Retinal pigment epithelial cell (primary cell): ENCODE measurements at regions not wholly inside any gene's neighbourhood (a gene's known extent, or its start where the extent isn't known, plus 50 kb on each side); places are given as distances from the start of the nearest gene placed in this dataset.
A peak's percentile ranks its signal among the peaks of the same experiment; 100 is the strongest.

Source experiments
- DNase-seq: peaks from one replicate; pipeline ENCODE4 v3.0.0-alpha.2; 2010; ENCODE audit warnings: low read depth
- H3K4me3 ChIP-seq: 2 replicates; pipeline ENCODE4 v1.5.1; 2011; ENCODE audit warnings: mild to moderate bottlenecking, low read length, control low read depth, moderate library complexity
- TF ChIP-seq, protein P1 (sequence below): conservative IDR thresholded peaks from 2 replicates; pipeline ENCODE4 v1.5.1; 2011; ENCODE audit warnings: low read depth, low read length, control low read depth, inconsistent platforms

DNA sequence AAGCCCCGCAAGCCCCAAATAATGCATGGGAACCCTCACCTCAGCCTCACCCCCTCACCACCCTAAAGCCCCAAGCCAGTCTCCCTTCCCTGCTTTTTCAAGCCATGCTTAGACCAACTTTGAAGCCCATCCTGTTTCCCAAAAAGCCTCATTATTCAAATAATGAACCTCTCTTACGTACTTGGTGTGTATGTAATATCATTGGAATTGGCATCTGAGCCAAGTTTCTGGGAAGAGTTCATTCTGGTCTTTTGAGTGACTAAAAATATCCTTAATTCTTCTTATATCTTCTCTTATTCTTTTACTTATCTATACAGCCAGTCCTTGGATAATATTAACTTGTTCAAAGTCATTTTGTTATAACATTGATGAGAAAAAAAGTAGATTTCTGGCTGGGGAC, 875.8 kb upstream of the SLIT2 start:
- no peak for DNase-seq
- TF ChIP-seq, protein P1, sequence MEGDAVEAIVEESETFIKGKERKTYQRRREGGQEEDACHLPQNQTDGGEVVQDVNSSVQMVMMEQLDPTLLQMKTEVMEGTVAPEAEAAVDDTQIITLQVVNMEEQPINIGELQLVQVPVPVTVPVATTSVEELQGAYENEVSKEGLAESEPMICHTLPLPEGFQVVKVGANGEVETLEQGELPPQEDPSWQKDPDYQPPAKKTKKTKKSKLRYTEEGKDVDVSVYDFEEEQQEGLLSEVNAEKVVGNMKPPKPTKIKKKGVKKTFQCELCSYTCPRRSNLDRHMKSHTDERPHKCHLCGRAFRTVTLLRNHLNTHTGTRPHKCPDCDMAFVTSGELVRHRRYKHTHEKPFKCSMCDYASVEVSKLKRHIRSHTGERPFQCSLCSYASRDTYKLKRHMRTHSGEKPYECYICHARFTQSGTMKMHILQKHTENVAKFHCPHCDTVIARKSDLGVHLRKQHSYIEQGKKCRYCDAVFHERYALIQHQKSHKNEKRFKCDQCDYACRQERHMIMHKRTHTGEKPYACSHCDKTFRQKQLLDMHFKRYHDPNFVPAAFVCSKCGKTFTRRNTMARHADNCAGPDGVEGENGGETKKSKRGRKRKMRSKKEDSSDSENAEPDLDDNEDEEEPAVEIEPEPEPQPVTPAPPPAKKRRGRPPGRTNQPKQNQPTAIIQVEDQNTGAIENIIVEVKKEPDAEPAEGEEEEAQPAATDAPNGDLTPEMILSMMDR, result no peak
- H3K4me3 ChIP-seq, result no peak overlapping the region

DNA sequence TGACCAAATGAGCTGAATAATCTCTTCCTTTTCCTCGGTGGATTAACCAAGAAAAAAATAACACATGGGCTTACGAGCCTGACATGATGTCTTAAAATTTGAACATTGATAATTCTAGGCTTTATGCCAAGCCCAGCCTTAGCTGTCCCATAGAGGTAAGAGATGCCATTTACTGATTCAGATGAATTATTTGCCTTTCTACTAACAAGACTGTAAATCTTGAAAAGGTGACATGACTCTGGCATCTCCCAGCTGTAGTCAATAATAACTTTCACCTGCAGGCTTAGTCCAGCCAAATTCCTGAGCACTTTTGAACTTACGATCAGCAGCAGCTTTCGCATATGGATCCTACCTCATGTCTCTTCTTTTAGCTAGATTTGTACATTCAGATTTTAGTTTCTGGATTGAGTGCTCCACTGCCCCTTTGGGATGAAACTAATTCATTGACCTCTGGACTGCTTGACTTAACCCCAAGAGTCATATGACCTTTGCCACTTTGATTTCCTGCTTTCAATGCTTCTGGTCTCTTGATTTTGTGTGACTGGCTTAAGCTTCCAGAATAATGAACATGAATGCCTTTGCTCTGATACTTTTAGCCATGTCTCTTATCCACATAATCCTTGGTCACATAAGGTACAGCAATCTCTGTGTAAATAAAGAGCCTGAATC, 876.4 kb upstream of the SLIT2 start:
- peak; percentile 43 for DNase-seq
- TF ChIP-seq, protein P1, result no peak
- H3K4me3 ChIP-seq, result no peak overlapping the region

DNA sequence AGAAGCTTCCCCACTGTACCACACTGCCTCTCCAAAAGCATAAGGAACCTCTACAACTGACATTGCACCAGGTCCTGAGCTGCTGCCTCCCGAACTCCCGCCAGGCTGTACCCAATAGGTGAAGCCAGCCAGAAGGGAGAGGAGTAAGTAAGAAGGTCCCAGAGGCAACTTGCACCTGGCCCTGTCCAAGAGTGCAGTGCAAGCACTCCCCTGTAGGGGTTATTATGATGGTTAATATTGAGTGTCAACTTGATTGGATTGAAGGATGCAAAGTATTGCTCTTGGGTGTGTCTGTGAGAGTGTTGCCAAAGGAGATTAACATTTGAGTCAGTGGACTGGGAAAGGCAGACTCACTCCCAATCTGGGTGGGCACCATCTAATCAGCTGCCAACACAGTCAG, 879.3 kb upstream of the SLIT2 start:
- DNase-seq, result no peak
- TF ChIP-seq, protein P1, result no peak
- H3K4me3 ChIP-seq, result no peak overlapping the region

DNA sequence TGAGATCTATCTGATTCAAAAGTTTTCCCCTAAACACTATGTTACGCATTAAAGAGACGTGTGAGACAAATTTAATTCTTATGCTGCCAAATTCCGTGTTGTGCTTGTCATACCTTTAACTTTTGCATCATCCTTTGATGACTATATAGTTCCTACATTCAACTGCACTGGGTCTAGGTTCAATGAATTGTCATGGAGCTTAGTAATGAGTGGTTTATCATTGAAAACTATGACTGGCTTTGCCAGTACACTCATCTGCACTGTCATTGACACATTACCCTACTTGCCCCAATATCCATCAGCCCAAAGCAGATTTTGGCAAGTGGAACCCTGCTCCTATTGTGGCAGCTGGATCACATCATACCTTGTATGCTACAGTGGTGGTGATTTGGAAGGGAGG, 882.9 kb upstream of the SLIT2 start:
- DNase-seq, result no peak
- no peak overlapping the region for H3K4me3 ChIP-seq
- TF ChIP-seq, protein P1, result no peak

DNA sequence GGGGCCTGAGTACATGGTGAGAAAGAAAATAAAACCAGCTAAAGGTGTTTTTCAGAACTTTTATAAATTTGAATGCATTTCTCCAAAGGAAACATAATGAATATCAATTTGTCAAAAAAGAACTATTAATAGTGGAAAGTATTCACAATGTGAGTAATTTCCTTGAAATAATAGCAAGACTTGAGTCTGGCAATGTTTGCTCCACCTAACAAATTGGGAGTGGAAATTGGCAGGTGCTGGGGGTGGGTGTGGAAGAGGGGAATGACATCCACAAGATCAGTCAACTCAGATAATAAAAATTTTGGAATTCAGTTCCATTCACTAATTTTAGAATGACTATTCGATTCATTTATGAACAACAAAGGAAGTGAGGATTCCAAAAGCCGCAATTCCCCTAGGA, 884.8 kb upstream of the SLIT2 start:
- TF ChIP-seq, protein P1, result no peak
- H3K4me3 ChIP-seq, result no peak overlapping the region
- DNase-seq, result no peak

DNA sequence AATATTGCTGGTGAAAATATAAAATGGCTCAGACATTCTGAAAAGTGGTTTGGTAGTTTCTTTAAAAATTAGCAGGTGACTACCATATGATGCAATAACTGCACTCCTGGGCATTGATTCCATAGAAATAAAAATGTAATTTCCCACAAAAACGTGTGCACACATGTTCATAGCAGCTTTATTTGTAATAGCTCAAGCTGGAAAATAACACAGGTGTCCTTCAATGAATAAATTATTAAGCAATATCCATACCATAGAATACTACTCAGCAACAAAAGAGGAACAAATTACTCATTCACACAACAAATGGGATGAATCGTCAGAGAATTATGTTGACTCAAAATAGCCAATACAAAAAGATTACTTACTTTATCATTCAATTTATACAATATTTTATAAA, 893.7 kb upstream of the SLIT2 start:
- TF ChIP-seq, protein P1, result no peak
- H3K4me3 ChIP-seq, result no peak overlapping the region
- DNase-seq, result no peak

DNA sequence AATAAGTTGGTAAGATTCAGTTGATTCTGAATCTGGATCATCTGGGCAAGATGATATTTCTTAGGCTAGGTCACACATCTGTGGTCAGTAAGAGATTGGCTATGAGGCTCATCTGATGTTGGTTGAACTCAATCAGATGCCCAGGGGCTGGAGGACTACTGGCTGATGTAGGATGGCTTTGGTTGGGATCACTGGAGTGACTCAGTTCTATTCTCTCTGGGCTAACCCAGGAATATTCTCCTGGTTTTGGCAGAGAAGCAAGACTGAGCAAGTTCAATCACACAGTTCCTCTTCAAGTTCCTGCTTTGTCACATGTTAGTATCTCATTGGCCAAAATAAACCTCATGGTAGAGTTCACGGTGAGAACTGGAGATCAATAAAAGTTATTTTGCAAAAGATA, 902.3 kb upstream of the SLIT2 start:
- TF ChIP-seq, protein P1, result no peak
- H3K4me3 ChIP-seq, result no peak overlapping the region
- no peak for DNase-seq
